Neuronal stem cell (in vitro differentiated cells): ENCODE measurements at regions not wholly inside any gene's neighbourhood (a gene's known extent, or its start where the extent isn't known, plus 50 kb on each side); places are given as distances from the start of the nearest gene placed in this dataset.

Experiments used
- DNase-seq: peaks from one replicate; pipeline ENCODE4 v3.0.0-alpha.2; 2013; ENCODE audit warnings: low spot score
- H2AFZ ChIP-seq: one replicate; pipeline ENCODE4 v1.6.1; 2013; ENCODE audit warnings: mild to moderate bottlenecking, low read length, inconsistent platforms
- H2AK5ac ChIP-seq: 2 replicates; pipeline ENCODE4 v1.6.1; 2013; ENCODE audit warnings: low read depth, mild to moderate bottlenecking, inconsistent platforms, low read length, moderate library complexity, mixed read lengths
- H2BK120ac ChIP-seq: 2 replicates; pipeline ENCODE4 v1.6.1; 2013; ENCODE audit warnings: low read depth, mild to moderate bottlenecking, inconsistent platforms, low read length, moderate library complexity, mixed read lengths
- H2BK12ac ChIP-seq: one replicate; pipeline ENCODE4 v1.6.1; 2013; ENCODE audit warnings: low read length, inconsistent platforms
- H2BK15ac ChIP-seq: 2 replicates; pipeline ENCODE4 v1.6.1; 2013; ENCODE audit warnings: mild to moderate bottlenecking, low read length, inconsistent platforms, mixed read lengths
- H2BK5ac ChIP-seq: one replicate; pipeline ENCODE4 v1.6.1; 2013; ENCODE audit warnings: inconsistent platforms, mild to moderate bottlenecking, low read length, moderate library complexity
- H3K14ac ChIP-seq: one replicate; pipeline ENCODE4 v1.6.1; 2013; ENCODE audit warnings: low read length, inconsistent platforms
- H3K18ac ChIP-seq: 2 replicates; pipeline ENCODE4 v1.6.1; 2013; ENCODE audit warnings: low read length, inconsistent platforms
- H3K23ac ChIP-seq: 2 replicates; pipeline ENCODE4 v1.6.1; 2013; ENCODE audit warnings: low read depth, mild to moderate bottlenecking, mixed read lengths, low read length, inconsistent platforms; ENCODE audit not compliant: poor library complexity
- H3K27ac ChIP-seq: replicated peaks from 3 replicates; pipeline ENCODE4 v1.5.1; 2013; ENCODE audit warnings: low read length, inconsistent platforms
- H3K27me3 ChIP-seq, 3 experiments: 2 replicates each; pipeline ENCODE4 v1.6.1; 2013; ENCODE audit warnings: low read length in 3 of 3, mild to moderate bottlenecking in 2 of 3, inconsistent platforms in 1 of 3, low read depth in 1 of 3, mixed read lengths in 1 of 3, moderate library complexity in 1 of 3; ENCODE audit not compliant: control insufficient read depth in 3 of 3, insufficient read depth in 3 of 3
- H3K36me3 ChIP-seq, 2 donors: replicated peaks in 1 of 2; 2 replicates each; pipeline ENCODE4 v1.6.1; 2013; ENCODE audit warnings: low read length in 2 of 2; ENCODE audit not compliant: control insufficient read depth in 2 of 2, insufficient read depth in 2 of 2
- H3K4ac ChIP-seq: 2 replicates; pipeline ENCODE4 v1.6.1; 2013; ENCODE audit warnings: inconsistent platforms, mild to moderate bottlenecking, low read length, moderate library complexity
- H3K4me1 ChIP-seq, 2 donors: 1 replicate in 1 of 2; 2 replicates in 1 of 2; pipeline ENCODE4 v1.6.1; 2013; ENCODE audit warnings: low read length in 2 of 2, low read depth in 1 of 2; ENCODE audit not compliant: control insufficient read depth in 2 of 2, insufficient read depth in 1 of 2
- H3K4me2 ChIP-seq: one replicate; pipeline ENCODE4 v1.6.1; 2013; ENCODE audit warnings: mild to moderate bottlenecking, low read length, inconsistent platforms; ENCODE audit not compliant: insufficient read depth, poor library complexity, severe bottlenecking
- H3K4me3 ChIP-seq, 2 donors: 2 replicates each; pipeline ENCODE4 v1.5.1; 2013; ENCODE audit warnings: low read length in 2 of 2, mild to moderate bottlenecking in 2 of 2, inconsistent platforms in 1 of 2, moderate library complexity in 1 of 2
- H3K79me1 ChIP-seq: one replicate; pipeline ENCODE4 v1.6.1; 2013; ENCODE audit warnings: low read depth, mild to moderate bottlenecking, inconsistent platforms, low read length, moderate library complexity
- H3K9ac ChIP-seq: one replicate; pipeline ENCODE4 v1.6.1; 2013; ENCODE audit warnings: mild to moderate bottlenecking, low read depth, low read length, inconsistent platforms; ENCODE audit not compliant: poor library complexity
- H3K9me3 ChIP-seq, 2 donors: replicated peaks in 1 of 2; 2 replicates each; pipeline versions ENCODE3 to v1.6.1; 2013; ENCODE audit warnings: low read length in 2 of 2, mild to moderate bottlenecking in 2 of 2, inconsistent platforms in 1 of 2, low read depth in 1 of 2, mixed read lengths in 1 of 2, moderate library complexity in 1 of 2; ENCODE audit not compliant: control insufficient read depth in 2 of 2, insufficient read depth in 1 of 2
- H4K8ac ChIP-seq: one replicate; pipeline ENCODE4 v1.6.1; 2013; ENCODE audit warnings: low read depth, mild to moderate bottlenecking, inconsistent platforms, low read length, moderate library complexity
- H4K91ac ChIP-seq: one replicate; pipeline ENCODE4 v1.6.1; 2013; ENCODE audit warnings: low read length, low read depth, mild to moderate bottlenecking, inconsistent platforms; ENCODE audit not compliant: poor library complexity
- WGBS, 2 donors: extraction: QIAGEN DNeasy Blood & Tissue Kit; methylation state at CpG; one replicate each; pipeline ENCODE4 v1.1.7; 2013; ENCODE audit warnings: missing lambda C conversion rate in 2 of 2, mixed read lengths in 1 of 2; ENCODE audit not compliant: insufficient read length in 2 of 2, insufficient replicate concordance in 1 of 2; ENCODE audit errors: extremely low coverage in 2 of 2; 5-methylcytosine and 5-hydroxymethylcytosine counted together

GRCh38 chr2:30321466-30321865 lies 90.1 kb downstream of the LBH start:
- peaks cover 0 to 2% of the 10 kb centered on the region in 2 donors for H3K4me1 ChIP-seq
- no peak for DNase-seq

GRCh38 chr2:30323499-30323898 lies 92.2 kb downstream of the LBH start:
- H3K27ac ChIP-seq: no peak overlapping the region
- WGBS, 2 donors: no CpG with 5 or more reads among the region's 7 CpGs
- no peak for DNase-seq
- H2BK12ac ChIP-seq: no peak overlapping the region
- no peak overlapping the region for H4K91ac ChIP-seq
- no peak overlapping the region for H3K9ac ChIP-seq
- H3K4me3 ChIP-seq: no peak overlapping the region
- no peak overlapping the region for H2BK15ac ChIP-seq
- H3K4me2 ChIP-seq: no peak overlapping the region
- no peak overlapping the region for H2AFZ ChIP-seq
- no peak overlapping the region for H3K4ac ChIP-seq
- no peaks in the 10 kb centered on the region for H3K79me1 ChIP-seq
- H3K27me3 ChIP-seq: no peaks in the 10 kb centered on the region
- H3K4me1 ChIP-seq: peaks cover 0 to 2% of the 10 kb centered on the region in 2 donors
- no peaks in the 10 kb centered on the region for H3K9me3 ChIP-seq
- H3K18ac ChIP-seq: no peak overlapping the region
- no peak overlapping the region for H3K23ac ChIP-seq
- H2BK120ac ChIP-seq: no peak overlapping the region
- H3K14ac ChIP-seq: no peak overlapping the region
- no peaks in the 10 kb centered on the region for H3K36me3 ChIP-seq
- H2AK5ac ChIP-seq: no peak overlapping the region
- no peak overlapping the region for H2BK5ac ChIP-seq
- no peak overlapping the region for H4K8ac ChIP-seq

More at GRCh38 chr2:30321466-30321865, 90.1 kb downstream of the LBH start:
- H2BK120ac ChIP-seq: no peak overlapping the region
- no peak overlapping the region for H3K14ac ChIP-seq
- no peak overlapping the region for H2AK5ac ChIP-seq
- no peak overlapping the region for H2BK12ac ChIP-seq
- H3K4me3 ChIP-seq: no peak overlapping the region
- WGBS, 2 donors: no CpG with 5 or more reads among the region's 3 CpGs
- H3K18ac ChIP-seq: no peak overlapping the region
- no peaks in the 10 kb centered on the region for H3K27me3 ChIP-seq
- no peak overlapping the region for H3K9ac ChIP-seq
- no peak overlapping the region for H2AFZ ChIP-seq
- H2BK5ac ChIP-seq: no peak overlapping the region
- no peak overlapping the region for H4K91ac ChIP-seq
- H3K4me2 ChIP-seq: no peak overlapping the region
- H3K79me1 ChIP-seq: no peaks in the 10 kb centered on the region
- H3K9me3 ChIP-seq: no peaks in the 10 kb centered on the region
- no peak overlapping the region for H3K27ac ChIP-seq
- no peaks in the 10 kb centered on the region for H3K36me3 ChIP-seq
- H2BK15ac ChIP-seq: no peak overlapping the region
- H3K4ac ChIP-seq: no peak overlapping the region
- H3K23ac ChIP-seq: no peak overlapping the region
- H4K8ac ChIP-seq: no peak overlapping the region

- Histone ChIP-seq H2AFZ (no peak overlapping the region), H4K91ac (no peak overlapping the region), H3K27ac (no peak overlapping the region), H3K9ac (no peak overlapping the region), H3K14ac (no peak overlapping the region), H3K4ac (no peak overlapping the region), H2BK12ac (no peak overlapping the region), H3K27me3 (no peaks in the 10 kb centered on the region), H3K79me1 (no peaks in the 10 kb centered on the region), H4K8ac (no peak overlapping the region), H3K9me3 (no peaks in the 10 kb centered on the region), H3K4me2 (no peak overlapping the region), H2BK5ac (no peak overlapping the region), H3K18ac (no peak overlapping the region), H2AK5ac (no peak overlapping the region), H3K4me3 (no peak overlapping the region), H2BK15ac (no peak overlapping the region), H3K36me3 (no peaks in the 10 kb centered on the region), H3K4me1 (peaks cover 0 to 2% of the 10 kb centered on the region in 2 donors), H2BK120ac (no peak overlapping the region), H3K23ac (no peak overlapping the region)
- WGBS, 2 donors: no CpG with 5 or more reads among the region's 4 CpGs
- no peak for DNase-seq
Measured at GRCh38 chr2:30324245-30324908, 93.0 kb downstream of the LBH start.

- H2AFZ ChIP-seq: no peak overlapping the region
- no peak overlapping the region for H3K23ac ChIP-seq
- no peak overlapping the region for H3K9ac ChIP-seq
- H2BK12ac ChIP-seq: no peak overlapping the region
- H4K8ac ChIP-seq: no peak overlapping the region
- H3K4me3 ChIP-seq: no peak overlapping the region
- no CpG with 5 or more reads among the region's 4 CpGs for WGBS, 2 donors
- H2AK5ac ChIP-seq: no peak overlapping the region
- H2BK5ac ChIP-seq: no peak overlapping the region
- H3K27me3 ChIP-seq: no peaks in the 10 kb centered on the region
- no peak overlapping the region for H3K4ac ChIP-seq
- H4K91ac ChIP-seq: no peak overlapping the region
- H3K4me1 ChIP-seq: peaks cover 0 to 2% of the 10 kb centered on the region in 2 donors
- no peaks in the 10 kb centered on the region for H3K36me3 ChIP-seq
- H3K4me2 ChIP-seq: no peak overlapping the region
- H3K14ac ChIP-seq: no peak overlapping the region
- H3K18ac ChIP-seq: no peak overlapping the region
- H3K27ac ChIP-seq: no peak overlapping the region
- no peaks in the 10 kb centered on the region for H3K9me3 ChIP-seq
- no peak for DNase-seq
- H2BK120ac ChIP-seq: no peak overlapping the region
- H3K79me1 ChIP-seq: no peaks in the 10 kb centered on the region
- H2BK15ac ChIP-seq: no peak overlapping the region
Measured at GRCh38 chr2:30325600-30326328, 94.4 kb downstream of the LBH start.
